Panc1 (cell line): ENCODE measurements at regions not wholly inside any gene's neighbourhood (a gene's known extent, or its start where the extent isn't known, plus 50 kb on each side); places are given as distances from the start of the nearest gene placed in this dataset.

Source experiments
- ATAC-seq: fragments of 200-7000 bp; cut with Tn5 transposase; 2 replicates; pipeline ENCODE4 v1.9.1; 2020; ENCODE audit warnings: mild to moderate bottlenecking, moderate library complexity
- BruUV-seq: library from RNA; stranded (reverse); fragments of 400-500 nt; replicated peaks from 2 replicates; lab custom pipeline; 2021; lab: Mats Ljungman, UMichigan
- CTCF ChIA-PET: fragments of 300-600 bp; sonication (Branson Sonifier 250); formaldehyde crosslinking; loops from one replicate; lab custom pipeline; 2022; ENCODE audit warnings: antibody characterized with exemption; lab: Charles Lee
- POLR2A ChIA-PET: fragments of 300-600 bp; sonication (Branson Sonifier 250); formaldehyde crosslinking; loops from one replicate; lab custom pipeline; 2022; ENCODE audit warnings: antibody characterized with exemption; lab: Charles Lee
- DNase-seq: peaks from one replicate; pipeline ENCODE4 v3.0.0-alpha.2; 2010; ENCODE audit warnings: low read depth, low spot score
- H3K27ac ChIP-seq: 2 replicates; pipeline ENCODE4 v1.5.1; 2011; ENCODE audit warnings: mild to moderate bottlenecking, low read length, inconsistent platforms
- H3K27me3 ChIP-seq: fragments of 200-500 bp; sonication (Bioruptor generic); 2 replicates; pipeline ENCODE4 v1.6.0; 2014; ENCODE audit warnings: low read length, inconsistent platforms; ENCODE audit not compliant: control insufficient read depth, insufficient read depth
- H3K36me3 ChIP-seq: fragments of 200-500 bp; sonication (Bioruptor generic); 2 replicates; pipeline ENCODE4 v1.5.1; 2014; ENCODE audit warnings: inconsistent platforms, mild to moderate bottlenecking, low read length, moderate library complexity; ENCODE audit not compliant: control insufficient read depth, insufficient read depth
- H3K4me1 ChIP-seq: 2 replicates; pipeline ENCODE4 v1.5.1; 2011; ENCODE audit warnings: inconsistent platforms, mild to moderate bottlenecking, low read length, moderate library complexity; ENCODE audit not compliant: control insufficient read depth, insufficient read depth
- H3K4me3 ChIP-seq, 2 experiments: 2 replicates each; pipeline ENCODE4 v1.5.1; 2011 to 2012; ENCODE audit warnings: low read depth in 2 of 2, low read length in 2 of 2, mild to moderate bottlenecking in 2 of 2, inconsistent platforms in 1 of 2, moderate library complexity in 1 of 2
- H3K9me3 ChIP-seq: fragments of 200-500 bp; sonication (Bioruptor generic); 2 replicates; pipeline ENCODE4 v1.5.1; 2014; ENCODE audit warnings: low read depth, mild to moderate bottlenecking, inconsistent platforms, low read length, moderate library complexity; ENCODE audit not compliant: control insufficient read depth, insufficient read depth
- POLR2AphosphoS5 ChIP-seq: IDR thresholded peaks from 2 replicates; pipeline ENCODE4 v1.6.1; 2012; ENCODE audit warnings: mild to moderate bottlenecking, low read depth, low read length, moderate library complexity
- SIN3A ChIP-seq: IDR thresholded peaks from 2 replicates; pipeline ENCODE4 v1.6.1; 2012; ENCODE audit warnings: low read depth, mild to moderate bottlenecking, low read length, moderate library complexity, borderline replicate concordance; ENCODE audit not compliant: insufficient read depth
- TCF7L2 ChIP-seq: IDR thresholded peaks from 2 replicates; pipeline ENCODE4 v1.6.1; 2011; ENCODE audit warnings: mild to moderate bottlenecking, low read depth, low read length, inconsistent platforms
- in situ Hi-C: cut with HindIII; loops from 2 replicates; pipeline ENCODE4 v1.10.0; 2016; ENCODE audit warnings: low sequenced_read_pairs, low pct_unique_long_range_greater_than_20kb
- intact Hi-C: fragments of 100-400 bp; cut with micrococcal nuclease; formaldehyde crosslinking; loops from one replicate; pipeline ENCODE4 v1.10.0; 2022; ENCODE audit not compliant: unreplicated experiment
- TF ChIP-seq, protein P1 (sequence below): fragments of 450-650 bp; IDR thresholded peaks from 2 replicates; pipeline ENCODE4 v1.5.1; 2017; ENCODE audit warnings: mild to moderate bottlenecking
- TF ChIP-seq, protein P2 (sequence below), 2 experiments: IDR thresholded peaks; 2 replicates each; pipeline ENCODE4 v1.6.1; 2011 to 2012; ENCODE audit warnings: low read depth in 2 of 2, control low read depth in 1 of 2, low read length in 1 of 2, mild to moderate bottlenecking in 1 of 2, moderate library complexity in 1 of 2; ENCODE audit not compliant: insufficient read depth in 1 of 2

DNA sequence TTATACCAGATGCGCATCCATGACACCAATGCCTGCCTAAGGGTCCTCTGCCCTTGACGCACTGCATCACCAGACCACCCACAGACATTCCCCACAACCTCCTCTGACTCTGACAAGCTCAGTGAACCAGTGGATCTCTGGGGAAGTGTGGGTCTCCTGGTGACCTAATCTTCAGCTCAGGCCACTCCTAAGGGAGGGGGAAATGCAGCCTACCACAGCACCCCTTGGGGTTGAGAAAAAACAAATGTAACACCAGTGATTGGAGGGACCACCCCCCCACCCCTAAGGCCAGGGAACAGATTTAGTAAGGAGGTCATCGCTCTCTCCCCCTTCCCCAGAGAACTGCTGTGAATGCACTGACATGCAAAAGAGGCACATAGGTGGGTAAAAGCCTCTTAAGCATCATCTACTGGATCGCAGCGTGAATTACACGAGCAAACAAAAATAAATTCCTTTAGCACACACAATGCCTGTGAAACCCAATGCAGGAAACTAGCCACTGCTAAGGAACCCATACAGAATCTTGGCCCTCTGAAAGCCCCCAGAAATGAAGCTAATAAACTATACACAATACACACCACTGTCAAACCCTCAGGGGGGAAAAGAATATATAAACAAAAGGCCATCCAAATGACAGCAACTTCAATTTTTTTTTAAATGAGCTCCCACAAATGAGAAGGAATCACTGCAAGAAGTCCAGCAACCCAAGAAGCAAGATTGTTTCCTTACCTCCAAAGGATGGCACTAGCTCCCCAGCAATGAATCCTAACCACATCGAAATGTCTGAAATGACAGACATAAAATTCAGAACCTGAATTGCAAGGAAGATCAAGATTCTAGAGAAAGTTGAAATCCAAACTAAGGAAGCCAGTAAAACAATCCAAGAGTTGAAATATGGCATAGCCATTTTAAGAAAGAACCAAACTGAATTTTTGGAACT lies 513.7 kb upstream of the PTGER4 start:
- Histone ChIP-seq H3K4me3 (no peak overlapping the region), H3K4me1 (no peaks in the 10 kb centered on the region), H3K36me3 (no peaks in the 10 kb centered on the region), H3K9me3 (no peaks in the 10 kb centered on the region), H3K27ac (no peak overlapping the region), H3K27me3 (no peaks in the 10 kb centered on the region)
- no peak for DNase-seq
- BruUV-seq: no TSS peak
- intact Hi-C loops (loop anchor here (10.0 kb wide), 1 partner anchor 519 kb away; no protein-coding TSS in a partner anchor), in situ Hi-C loops (no loop called here)
- TF ChIP-seq, protein P1, sequence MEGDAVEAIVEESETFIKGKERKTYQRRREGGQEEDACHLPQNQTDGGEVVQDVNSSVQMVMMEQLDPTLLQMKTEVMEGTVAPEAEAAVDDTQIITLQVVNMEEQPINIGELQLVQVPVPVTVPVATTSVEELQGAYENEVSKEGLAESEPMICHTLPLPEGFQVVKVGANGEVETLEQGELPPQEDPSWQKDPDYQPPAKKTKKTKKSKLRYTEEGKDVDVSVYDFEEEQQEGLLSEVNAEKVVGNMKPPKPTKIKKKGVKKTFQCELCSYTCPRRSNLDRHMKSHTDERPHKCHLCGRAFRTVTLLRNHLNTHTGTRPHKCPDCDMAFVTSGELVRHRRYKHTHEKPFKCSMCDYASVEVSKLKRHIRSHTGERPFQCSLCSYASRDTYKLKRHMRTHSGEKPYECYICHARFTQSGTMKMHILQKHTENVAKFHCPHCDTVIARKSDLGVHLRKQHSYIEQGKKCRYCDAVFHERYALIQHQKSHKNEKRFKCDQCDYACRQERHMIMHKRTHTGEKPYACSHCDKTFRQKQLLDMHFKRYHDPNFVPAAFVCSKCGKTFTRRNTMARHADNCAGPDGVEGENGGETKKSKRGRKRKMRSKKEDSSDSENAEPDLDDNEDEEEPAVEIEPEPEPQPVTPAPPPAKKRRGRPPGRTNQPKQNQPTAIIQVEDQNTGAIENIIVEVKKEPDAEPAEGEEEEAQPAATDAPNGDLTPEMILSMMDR: peak; percentile 37; the same call in 1 of the 2 replicates
- TF ChIP-seq SIN3A: no peak
- CTCF ChIA-PET: interaction anchor here (0.7 kb wide), 1 partner anchor 846 kb away, joined by 3 read pairs; no protein-coding TSS in a partner anchor
- POLR2A ChIA-PET: no interaction called here
- ATAC-seq: no peak

DNA sequence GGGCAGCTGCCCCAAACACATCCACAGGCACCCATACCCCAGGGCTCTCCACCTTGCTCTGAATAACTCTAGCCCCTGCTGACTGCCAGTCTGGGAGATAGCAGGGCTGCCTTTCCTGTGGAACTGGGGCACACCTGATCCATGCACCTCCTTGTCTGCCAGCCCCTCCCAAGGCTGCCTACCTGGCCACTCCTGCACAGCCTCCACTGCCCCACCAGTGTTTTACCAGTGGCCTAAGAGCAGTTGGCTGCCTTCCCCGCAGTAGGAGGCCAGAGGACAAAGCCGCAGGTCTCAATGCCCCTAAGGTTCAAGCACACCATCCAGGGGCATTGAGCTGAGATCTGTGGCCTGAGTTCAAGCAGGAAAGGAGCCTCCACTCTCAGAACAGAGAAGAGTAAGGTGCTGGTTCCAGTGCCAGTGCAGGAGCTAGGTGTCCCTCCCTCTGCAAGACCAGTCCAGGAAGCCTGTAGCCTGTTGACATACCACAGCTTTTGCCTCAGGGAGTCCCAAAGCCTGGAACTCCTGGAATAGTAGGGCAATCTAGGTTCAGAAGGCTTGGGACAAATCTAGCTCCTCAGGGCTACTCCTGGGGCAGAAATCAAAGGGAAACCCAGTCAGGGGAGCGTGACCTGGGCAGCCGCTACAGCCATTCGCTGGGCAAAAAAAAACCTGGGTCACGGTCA lies 514.5 kb upstream of the PTGER4 start:
- H3K27me3 ChIP-seq: no peaks in the 10 kb centered on the region
- BruUV-seq: no TSS peak
- no peaks in the 10 kb centered on the region for H3K9me3 ChIP-seq
- ChIA-PET POLR2A (no interaction called here), CTCF (no interaction called here)
- H3K4me3 ChIP-seq: no peak overlapping the region
- ATAC-seq (no peak), DNase-seq (no peak)
- no peaks in the 10 kb centered on the region for H3K4me1 ChIP-seq
- intact Hi-C loops (loop anchor here (10.0 kb wide), 1 partner anchor 520 kb away; no protein-coding TSS in a partner anchor), in situ Hi-C loops (no loop called here)
- no peaks in the 10 kb centered on the region for H3K36me3 ChIP-seq
- H3K27ac ChIP-seq: no peak overlapping the region
- TF ChIP-seq TCF7L2 (no peak), SIN3A (no peak), POLR2AphosphoS5 (no peak)
- TF ChIP-seq, protein P2, sequence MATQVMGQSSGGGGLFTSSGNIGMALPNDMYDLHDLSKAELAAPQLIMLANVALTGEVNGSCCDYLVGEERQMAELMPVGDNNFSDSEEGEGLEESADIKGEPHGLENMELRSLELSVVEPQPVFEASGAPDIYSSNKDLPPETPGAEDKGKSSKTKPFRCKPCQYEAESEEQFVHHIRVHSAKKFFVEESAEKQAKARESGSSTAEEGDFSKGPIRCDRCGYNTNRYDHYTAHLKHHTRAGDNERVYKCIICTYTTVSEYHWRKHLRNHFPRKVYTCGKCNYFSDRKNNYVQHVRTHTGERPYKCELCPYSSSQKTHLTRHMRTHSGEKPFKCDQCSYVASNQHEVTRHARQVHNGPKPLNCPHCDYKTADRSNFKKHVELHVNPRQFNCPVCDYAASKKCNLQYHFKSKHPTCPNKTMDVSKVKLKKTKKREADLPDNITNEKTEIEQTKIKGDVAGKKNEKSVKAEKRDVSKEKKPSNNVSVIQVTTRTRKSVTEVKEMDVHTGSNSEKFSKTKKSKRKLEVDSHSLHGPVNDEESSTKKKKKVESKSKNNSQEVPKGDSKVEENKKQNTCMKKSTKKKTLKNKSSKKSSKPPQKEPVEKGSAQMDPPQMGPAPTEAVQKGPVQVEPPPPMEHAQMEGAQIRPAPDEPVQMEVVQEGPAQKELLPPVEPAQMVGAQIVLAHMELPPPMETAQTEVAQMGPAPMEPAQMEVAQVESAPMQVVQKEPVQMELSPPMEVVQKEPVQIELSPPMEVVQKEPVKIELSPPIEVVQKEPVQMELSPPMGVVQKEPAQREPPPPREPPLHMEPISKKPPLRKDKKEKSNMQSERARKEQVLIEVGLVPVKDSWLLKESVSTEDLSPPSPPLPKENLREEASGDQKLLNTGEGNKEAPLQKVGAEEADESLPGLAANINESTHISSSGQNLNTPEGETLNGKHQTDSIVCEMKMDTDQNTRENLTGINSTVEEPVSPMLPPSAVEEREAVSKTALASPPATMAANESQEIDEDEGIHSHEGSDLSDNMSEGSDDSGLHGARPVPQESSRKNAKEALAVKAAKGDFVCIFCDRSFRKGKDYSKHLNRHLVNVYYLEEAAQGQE (IDR thresholded peaks at IDR 0.05; ENCODE audit: insufficient read depth in 1 of 2, low read depth in 2 of 2, low read length in 1 of 2): no peak
- TF ChIP-seq, protein P1: no peak
